ENCODE measurements at regions not wholly inside any gene's neighbourhood (a gene's known extent, or its start where the extent isn't known, plus 50 kb on each side); places are given as distances from the start of the nearest gene placed in this dataset.

DNA sequence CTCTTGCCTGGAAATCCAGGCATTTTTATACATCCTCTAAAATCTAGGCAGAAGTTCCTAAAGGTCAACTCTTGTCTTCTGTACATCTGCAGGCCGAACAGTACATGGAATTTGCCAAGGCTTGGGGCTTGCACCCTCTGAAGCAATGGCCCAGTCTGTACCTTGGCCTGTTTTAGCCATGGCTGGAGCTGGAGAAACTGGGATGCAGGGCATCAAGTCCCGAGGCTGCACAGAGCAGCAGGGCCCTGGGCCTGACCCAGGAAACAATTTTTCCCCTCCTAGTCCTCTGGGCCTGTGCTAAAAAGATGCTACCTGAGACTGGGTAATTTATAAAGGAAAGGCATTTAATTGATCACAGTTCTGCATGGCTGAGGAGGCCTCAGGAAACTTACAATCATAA lies 520.8 kb upstream of the MIR17HG start:
- TF ChIP-seq CTCF (IDR thresholded peaks at IDR 0.05; ENCODE audit: low read depth, low read length, poor library complexity, severe bottlenecking) (no peak), EZH2phosphoT487 (IDR thresholded peaks at IDR 0.05; ENCODE audit: borderline replicate concordance, low read length) (no peak)
